IMR-90 (cell line): ENCODE measurements at regions not wholly inside any gene's neighbourhood (a gene's known extent, or its start where the extent isn't known, plus 50 kb on each side); places are given as distances from the start of the nearest gene placed in this dataset.

Source experiments
- ATAC-seq: fragments of 200-7000 bp; cut with Tn5 transposase; 2 replicates; pipeline ENCODE4 v1.9.1; 2020; ENCODE audit warnings: low read depth, mild to moderate bottlenecking, moderate library complexity
- BruUV-seq: library from RNA; stranded (reverse); fragments of 400-500 nt; replicated peaks from 2 replicates; lab custom pipeline; 2021; lab: Mats Ljungman, UMichigan
- CTCF ChIA-PET: fragments of 300-600 bp; formaldehyde crosslinking; extraction: SDS; loops from one replicate; lab custom pipeline; 2021; ENCODE audit warnings: antibody characterized with exemption; lab: Yijun Ruan, JAX
- POLR2A ChIA-PET: fragments of 300-600 bp; sonication (Branson Sonifier 250); formaldehyde crosslinking; loops from one replicate; lab custom pipeline; 2022; ENCODE audit warnings: antibody characterized with exemption; ENCODE audit not compliant: unreplicated experiment; lab: Charles Lee
- DNase-seq: peaks from one replicate; pipeline ENCODE4 v3.0.0; 2013
- H2AFZ ChIP-seq: replicated peaks from 2 replicates; pipeline ENCODE3; 2013; ENCODE audit warnings: low read length, mild to moderate bottlenecking; ENCODE audit not compliant: poor library complexity
- H2AK5ac ChIP-seq: 2 replicates; pipeline ENCODE4 v1.6.1; 2013; ENCODE audit warnings: low read depth, low read length, inconsistent platforms
- H2AK9ac ChIP-seq: replicated peaks from 2 replicates; pipeline ENCODE3; 2013; ENCODE audit warnings: mild to moderate bottlenecking, low read depth, low read length, moderate library complexity; ENCODE audit not compliant: poor library complexity
- H2BK120ac ChIP-seq: 2 replicates; pipeline ENCODE4 v1.6.1; 2013; ENCODE audit warnings: low read depth, low read length, inconsistent platforms
- H2BK15ac ChIP-seq: 3 replicates; pipeline ENCODE4 v1.6.1; 2013; ENCODE audit warnings: low read depth, low read length, inconsistent platforms
- H2BK20ac ChIP-seq: 2 replicates; pipeline ENCODE4 v1.6.1; 2013; ENCODE audit warnings: low read depth, mild to moderate bottlenecking, inconsistent platforms, low read length, moderate library complexity
- H2BK5ac ChIP-seq: 2 replicates; pipeline ENCODE4 v1.6.1; 2013; ENCODE audit warnings: mild to moderate bottlenecking, low read depth, low read length, inconsistent platforms; ENCODE audit not compliant: poor library complexity, severe bottlenecking
- H3K14ac ChIP-seq: replicated peaks from 2 replicates; pipeline ENCODE4 v1.6.1; 2013; ENCODE audit warnings: low read depth, low read length, inconsistent platforms
- H3K18ac ChIP-seq: 2 replicates; pipeline ENCODE4 v1.6.1; 2013; ENCODE audit warnings: low read depth, low read length, control low read depth
- H3K23ac ChIP-seq: 2 replicates; pipeline ENCODE4 v1.6.1; 2013; ENCODE audit warnings: low read depth, low read length, inconsistent platforms
- H3K27ac ChIP-seq: 2 replicates; pipeline ENCODE4 v1.5.1; 2013; ENCODE audit warnings: mild to moderate bottlenecking, control low read depth, low read length; ENCODE audit not compliant: insufficient read depth
- H3K27me3 ChIP-seq: 2 replicates; pipeline ENCODE4 v1.6.1; 2013; ENCODE audit warnings: low read length; ENCODE audit not compliant: control insufficient read depth, insufficient read depth
- H3K36me3 ChIP-seq: 2 replicates; pipeline ENCODE4 v1.6.1; 2013; ENCODE audit warnings: low read length, mixed read lengths; ENCODE audit not compliant: control insufficient read depth, insufficient read depth
- H3K4ac ChIP-seq: 2 replicates; pipeline ENCODE4 v1.6.1; 2013; ENCODE audit warnings: low read depth, low read length, inconsistent platforms
- H3K4me1 ChIP-seq: 2 replicates; pipeline ENCODE4 v1.6.1; 2013; ENCODE audit warnings: low read length, mixed read lengths; ENCODE audit not compliant: control insufficient read depth, insufficient read depth
- H3K4me2 ChIP-seq: 2 replicates; pipeline ENCODE4 v1.6.1; 2013; ENCODE audit warnings: low read depth, mild to moderate bottlenecking, control low read depth, low read length, moderate library complexity
- H3K4me3 ChIP-seq: 2 replicates; pipeline ENCODE4 v1.5.1; 2013; ENCODE audit warnings: low read depth, mild to moderate bottlenecking, control low read depth, low read length, moderate library complexity; ENCODE audit not compliant: insufficient read depth
- H3K56ac ChIP-seq: 2 replicates; pipeline ENCODE4 v1.6.1; 2013; ENCODE audit warnings: low read length, inconsistent platforms; ENCODE audit not compliant: insufficient read depth; ENCODE audit errors: extremely low read depth
- H3K79me1 ChIP-seq, 2 experiments: 2 replicates each; pipeline ENCODE4 v1.6.1; 2013; ENCODE audit warnings: low read length in 2 of 2, inconsistent platforms in 1 of 2, low read depth in 1 of 2
- H3K9ac ChIP-seq: 2 replicates; pipeline ENCODE4 v1.6.1; 2013; ENCODE audit warnings: low read depth, low read length, control low read depth
- H3K9me1 ChIP-seq: 2 replicates; pipeline ENCODE4 v1.6.1; 2013; ENCODE audit warnings: low read length, inconsistent platforms; ENCODE audit not compliant: insufficient read depth
- H3K9me3 ChIP-seq: 2 replicates; pipeline ENCODE4 v1.6.1; 2013; ENCODE audit warnings: low read length; ENCODE audit not compliant: control insufficient read depth, insufficient read depth
- H4K20me1 ChIP-seq: 2 replicates; pipeline ENCODE4 v1.6.1; 2013; ENCODE audit warnings: low read length, inconsistent platforms; ENCODE audit not compliant: insufficient read depth
- H4K5ac ChIP-seq: 2 replicates; pipeline ENCODE4 v1.6.1; 2013; ENCODE audit warnings: mild to moderate bottlenecking, low read depth, low read length, control low read depth
- H4K8ac ChIP-seq, 2 experiments: 2 replicates each; pipeline ENCODE4 v1.6.1; 2013; ENCODE audit warnings: low read depth in 2 of 2, low read length in 2 of 2, control low read depth in 1 of 2, inconsistent platforms in 1 of 2
- H4K91ac ChIP-seq: 2 replicates; pipeline ENCODE4 v1.6.1; 2013; ENCODE audit warnings: low read depth, low read length, inconsistent platforms; ENCODE audit not compliant: insufficient read depth
- BHLHE40 ChIP-seq: fragments of 150-350 bp; IDR thresholded peaks from 2 replicates; pipeline ENCODE4 v1.6.1; 2016; ENCODE audit warnings: mild to moderate bottlenecking, low read depth, low read length
- CEBPB ChIP-seq: IDR thresholded peaks from 2 replicates; pipeline ENCODE4 v1.6.1; 2012; ENCODE audit warnings: low read depth, low read length, improper control_type of control experiment
- CHD1 ChIP-seq: IDR thresholded peaks from 2 replicates; pipeline ENCODE4 v1.6.1; 2012; ENCODE audit warnings: low read depth, low read length, improper control_type of control experiment
- CTCF ChIP-seq: conservative IDR thresholded peaks from 2 replicates; pipeline ENCODE4 v1.5.1; 2012; ENCODE audit warnings: mild to moderate bottlenecking, low read depth, low read length, improper control_type of control experiment
- ELK1 ChIP-seq: fragments of 150-350 bp; IDR thresholded peaks from 2 replicates; pipeline ENCODE4 v1.6.1; 2016; ENCODE audit warnings: low read depth, mild to moderate bottlenecking, low read length, moderate library complexity, borderline replicate concordance
- FOS ChIP-seq: fragments of 150-350 bp; IDR thresholded peaks from 2 replicates; pipeline ENCODE4 v1.6.1; 2016; ENCODE audit warnings: low read depth, low read length
- MAFK ChIP-seq: IDR thresholded peaks from 2 replicates; pipeline ENCODE4 v1.6.1; 2012; ENCODE audit warnings: low read depth, low read length, improper control_type of control experiment
- MAZ ChIP-seq: IDR thresholded peaks from 2 replicates; pipeline ENCODE4 v1.6.1; 2012; ENCODE audit warnings: low read depth, mild to moderate bottlenecking, low read length, improper control_type of control experiment, moderate library complexity, borderline replicate concordance
- MXI1 ChIP-seq: IDR thresholded peaks from 2 replicates; pipeline ENCODE4 v1.6.1; 2012; ENCODE audit warnings: low read depth, mild to moderate bottlenecking, low read length, moderate library complexity, borderline replicate concordance
- NFE2L2 ChIP-seq: fragments of 150-350 bp; IDR thresholded peaks from 2 replicates; pipeline ENCODE4 v1.6.1; 2016; ENCODE audit warnings: low read depth, mild to moderate bottlenecking, low read length
- POLR2A ChIP-seq: IDR thresholded peaks from 2 replicates; pipeline ENCODE4 v1.6.1; 2012; ENCODE audit warnings: mild to moderate bottlenecking, low read depth, low read length
- RAD21 ChIP-seq: IDR thresholded peaks from 2 replicates; pipeline ENCODE4 v1.6.1; 2012; ENCODE audit warnings: low read length, improper control_type of control experiment
- RCOR1 ChIP-seq: IDR thresholded peaks from 2 replicates; pipeline ENCODE4 v1.6.1; 2012; ENCODE audit warnings: mild to moderate bottlenecking, low read length, improper control_type of control experiment; ENCODE audit not compliant: insufficient replicate concordance
- RFX5 ChIP-seq: IDR thresholded peaks from 2 replicates; pipeline ENCODE4 v1.8.0; 2012; ENCODE audit warnings: low read depth, mild to moderate bottlenecking, low read length, moderate library complexity
- SMC3 ChIP-seq: fragments of 150-350 bp; IDR thresholded peaks from 2 replicates; pipeline ENCODE4 v1.6.1; 2016; ENCODE audit warnings: low read depth, mild to moderate bottlenecking, antibody characterized with exemption, low read length, moderate library complexity
- USF2 ChIP-seq: fragments of 150-350 bp; IDR thresholded peaks from 2 replicates; pipeline ENCODE4 v1.6.1; 2017; ENCODE audit warnings: mild to moderate bottlenecking, antibody characterized with exemption, low read length, low read depth
- dilution Hi-C: fragments of 300-500 bp; cut with HindIII; formaldehyde crosslinking; loops from one replicate; pipeline ENCODE4 v1.14.3; 2018; ENCODE audit warnings: low sequenced_read_pairs; ENCODE audit not compliant: unreplicated experiment
- in situ Hi-C: fragments of 300-500 bp; cut with MboI; formaldehyde crosslinking; loops from 3 replicates; pipeline ENCODE4 v1.14.3; 2019; ENCODE audit warnings: low sequenced_read_pairs, inconsistent platforms, mixed read lengths
- intact Hi-C: fragments of 100-400 bp; cut with micrococcal nuclease; formaldehyde crosslinking; loops from 2 replicates; pipeline ENCODE4 v1.10.0; 2022

GRCh38 chr9:32864971-32865370, 81.6 kb downstream of the TMEM215 start:
- H3K9me3 ChIP-seq: no peaks in the 10 kb centered on the region
- no peak overlapping the region for H4K91ac ChIP-seq
- intact Hi-C loops (no loop called here), in situ Hi-C loops (no loop called here), dilution Hi-C loops (no loop called here)
- no peak overlapping the region for H3K4me2 ChIP-seq
- H3K4ac ChIP-seq: no peak overlapping the region
- ChIA-PET POLR2A (no interaction called here), CTCF (no interaction called here)
- H2AFZ ChIP-seq: no peak overlapping the region
- H2BK15ac ChIP-seq: no peak overlapping the region
- H3K9ac ChIP-seq: no peak overlapping the region
- no peak for DNase-seq
- no peak overlapping the region for H3K27ac ChIP-seq
- no peak overlapping the region for H3K23ac ChIP-seq
- no peak overlapping the region for H4K5ac ChIP-seq
- H2AK5ac ChIP-seq: no peak overlapping the region
- H3K36me3 ChIP-seq: no peaks in the 10 kb centered on the region
- no peak overlapping the region for H4K8ac ChIP-seq
- no peak overlapping the region for H2AK9ac ChIP-seq
- H3K18ac ChIP-seq: no peak overlapping the region
- H3K9me1 ChIP-seq: no peaks in the 10 kb centered on the region
- no peaks in the 10 kb centered on the region for H3K4me1 ChIP-seq
- no peak for ATAC-seq
- TF ChIP-seq RAD21 (no peak), CEBPB (no peak), CHD1 (no peak), FOS (no peak), MXI1 (no peak), BHLHE40 (no peak), USF2 (no peak), SMC3 (no peak), ELK1 (no peak), POLR2A (no peak), NFE2L2 (no peak), RCOR1 (no peak), RFX5 (no peak), MAFK (no peak), CTCF (no peak), MAZ (no peak)
- no peak overlapping the region for H3K56ac ChIP-seq
- no TSS peak for BruUV-seq
- no peaks in the 10 kb centered on the region for H4K20me1 ChIP-seq
- no peaks in the 10 kb centered on the region; the same call in none of the 2 replicates for H3K27me3 ChIP-seq
- H3K79me1 ChIP-seq: no peaks in the 10 kb centered on the region
- H3K14ac ChIP-seq: no peak overlapping the region
- no peak overlapping the region for H2BK20ac ChIP-seq
- H2BK5ac ChIP-seq: no peak overlapping the region
- H3K4me3 ChIP-seq: no peak overlapping the region
- H2BK120ac ChIP-seq: no peak overlapping the region
